ENCODE measurements at regions not wholly inside any gene's neighbourhood (a gene's known extent, or its start where the extent isn't known, plus 50 kb on each side); places are given as distances from the start of the nearest gene placed in this dataset.

DNA sequence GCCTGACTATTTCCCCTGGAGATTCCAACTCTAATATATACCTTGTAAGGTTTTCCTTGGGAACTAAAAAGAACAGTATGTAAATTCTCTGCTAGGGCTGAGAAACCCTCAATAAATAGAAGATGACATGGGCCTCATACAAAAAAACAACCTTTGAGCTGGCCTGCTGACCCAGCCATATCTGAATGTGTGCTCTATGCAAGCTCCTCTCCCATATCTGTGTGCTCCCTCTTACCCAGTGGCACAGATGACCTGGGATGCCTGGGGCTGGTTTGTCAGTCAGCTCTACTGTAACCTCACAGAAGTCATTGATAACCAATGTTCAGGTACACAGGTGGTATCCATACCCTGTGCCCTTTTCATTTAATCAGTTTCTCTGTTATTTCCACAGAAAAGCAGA lies 329.2 kb downstream of the SEC16B start:
- TF ChIP-seq, protein P1, sequence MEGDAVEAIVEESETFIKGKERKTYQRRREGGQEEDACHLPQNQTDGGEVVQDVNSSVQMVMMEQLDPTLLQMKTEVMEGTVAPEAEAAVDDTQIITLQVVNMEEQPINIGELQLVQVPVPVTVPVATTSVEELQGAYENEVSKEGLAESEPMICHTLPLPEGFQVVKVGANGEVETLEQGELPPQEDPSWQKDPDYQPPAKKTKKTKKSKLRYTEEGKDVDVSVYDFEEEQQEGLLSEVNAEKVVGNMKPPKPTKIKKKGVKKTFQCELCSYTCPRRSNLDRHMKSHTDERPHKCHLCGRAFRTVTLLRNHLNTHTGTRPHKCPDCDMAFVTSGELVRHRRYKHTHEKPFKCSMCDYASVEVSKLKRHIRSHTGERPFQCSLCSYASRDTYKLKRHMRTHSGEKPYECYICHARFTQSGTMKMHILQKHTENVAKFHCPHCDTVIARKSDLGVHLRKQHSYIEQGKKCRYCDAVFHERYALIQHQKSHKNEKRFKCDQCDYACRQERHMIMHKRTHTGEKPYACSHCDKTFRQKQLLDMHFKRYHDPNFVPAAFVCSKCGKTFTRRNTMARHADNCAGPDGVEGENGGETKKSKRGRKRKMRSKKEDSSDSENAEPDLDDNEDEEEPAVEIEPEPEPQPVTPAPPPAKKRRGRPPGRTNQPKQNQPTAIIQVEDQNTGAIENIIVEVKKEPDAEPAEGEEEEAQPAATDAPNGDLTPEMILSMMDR (IDR thresholded peaks at IDR 0.05) = no peak
- no peak for TF ChIP-seq EZH2 (IDR thresholded peaks at IDR 0.05)
